ENCODE measurements at regions not wholly inside any gene's neighbourhood (a gene's known extent, or its start where the extent isn't known, plus 50 kb on each side); places are given as distances from the start of the nearest gene placed in this dataset.
"Not testable (repeated sequence)": the region's sequence is repeated elsewhere in the genome, so short reads cannot be mapped to it uniquely, and the experiment has no call there.

GRCh38 chr13:78084401-78084800, 165.8 kb upstream of the EDNRB start:
- DNase-seq: no peak

- DNase-seq: no peak
These were observed 159.5 kb upstream of the EDNRB start for GRCh38 chr13:78078168-78078567.

GRCh38 chr13:78067290-78067689, 148.7 kb upstream of the EDNRB start:
- DNase-seq: no peak

- DNase-seq: no peak
These were observed 146.5 kb upstream of the EDNRB start for GRCh38 chr13:78065141-78065540.

GRCh38 chr13:78061806-78062205, 143.2 kb upstream of the EDNRB start:
- no peak for DNase-seq

- no peak for DNase-seq
These were observed 142.3 kb upstream of the EDNRB start for GRCh38 chr13:78060966-78061365.

- not testable (repeated sequence) for DNase-seq
These were observed 138.2 kb upstream of the EDNRB start for GRCh38 chr13:78056865-78057264.

- peak; percentile 26 to 28 for DNase-seq
These were observed 135.5 kb upstream of the EDNRB start for GRCh38 chr13:78054157-78054556.

GRCh38 chr13:78047151-78047550, 128.5 kb upstream of the EDNRB start:
- no peak for DNase-seq

GRCh38 chr13:78046331-78046730, 127.7 kb upstream of the EDNRB start:
- DNase-seq: no peak

GRCh38 chr13:78045916-78046315, 127.3 kb upstream of the EDNRB start:
- no peak for DNase-seq

GRCh38 chr13:78041366-78041765, 122.7 kb upstream of the EDNRB start:
- not testable (repeated sequence) for DNase-seq

GRCh38 chr13:78040205-78040830, 121.7 kb upstream of the EDNRB start:
- DNase-seq: no peak

- DNase-seq: peak; percentile 27 to 40
These were observed 118.2 kb upstream of the EDNRB start for GRCh38 chr13:78036841-78037240.

- DNase-seq: no peak
These were observed 116.9 kb upstream of the EDNRB start for GRCh38 chr13:78035500-78035899.

GRCh38 chr13:78033509-78033908, 114.9 kb upstream of the EDNRB start:
- peak; percentile 42 to 48 for DNase-seq

- DNase-seq: no peak
These were observed 113.5 kb upstream of the EDNRB start for GRCh38 chr13:78032132-78032531.

- no peak for DNase-seq
These were observed 111.8 kb upstream of the EDNRB start for GRCh38 chr13:78030341-78030896.

GRCh38 chr13:78029901-78030300, 111.3 kb upstream of the EDNRB start:
- no peak for DNase-seq

- DNase-seq: no peak
These were observed 110.3 kb upstream of the EDNRB start for GRCh38 chr13:78028960-78029359.

GRCh38 chr13:78024996-78025395, 106.4 kb upstream of the EDNRB start:
- no peak for DNase-seq

- no peak for DNase-seq
These were observed 103.7 kb upstream of the EDNRB start for GRCh38 chr13:78022164-78022877.

GRCh38 chr13:78020861-78021260, 102.2 kb upstream of the EDNRB start:
- DNase-seq: no peak
